ENCODE measurements at regions not wholly inside any gene's neighbourhood (a gene's known extent, or its start where the extent isn't known, plus 50 kb on each side); places are given as distances from the start of the nearest gene placed in this dataset.

- no peak for TF ChIP-seq CTCF (IDR thresholded peaks at IDR 0.05; ENCODE audit: low read depth, low read length, missing input control)
- no peak for TF ChIP-seq ZBTB33 (IDR thresholded peaks at IDR 0.05)
- TF ChIP-seq, protein P1, sequence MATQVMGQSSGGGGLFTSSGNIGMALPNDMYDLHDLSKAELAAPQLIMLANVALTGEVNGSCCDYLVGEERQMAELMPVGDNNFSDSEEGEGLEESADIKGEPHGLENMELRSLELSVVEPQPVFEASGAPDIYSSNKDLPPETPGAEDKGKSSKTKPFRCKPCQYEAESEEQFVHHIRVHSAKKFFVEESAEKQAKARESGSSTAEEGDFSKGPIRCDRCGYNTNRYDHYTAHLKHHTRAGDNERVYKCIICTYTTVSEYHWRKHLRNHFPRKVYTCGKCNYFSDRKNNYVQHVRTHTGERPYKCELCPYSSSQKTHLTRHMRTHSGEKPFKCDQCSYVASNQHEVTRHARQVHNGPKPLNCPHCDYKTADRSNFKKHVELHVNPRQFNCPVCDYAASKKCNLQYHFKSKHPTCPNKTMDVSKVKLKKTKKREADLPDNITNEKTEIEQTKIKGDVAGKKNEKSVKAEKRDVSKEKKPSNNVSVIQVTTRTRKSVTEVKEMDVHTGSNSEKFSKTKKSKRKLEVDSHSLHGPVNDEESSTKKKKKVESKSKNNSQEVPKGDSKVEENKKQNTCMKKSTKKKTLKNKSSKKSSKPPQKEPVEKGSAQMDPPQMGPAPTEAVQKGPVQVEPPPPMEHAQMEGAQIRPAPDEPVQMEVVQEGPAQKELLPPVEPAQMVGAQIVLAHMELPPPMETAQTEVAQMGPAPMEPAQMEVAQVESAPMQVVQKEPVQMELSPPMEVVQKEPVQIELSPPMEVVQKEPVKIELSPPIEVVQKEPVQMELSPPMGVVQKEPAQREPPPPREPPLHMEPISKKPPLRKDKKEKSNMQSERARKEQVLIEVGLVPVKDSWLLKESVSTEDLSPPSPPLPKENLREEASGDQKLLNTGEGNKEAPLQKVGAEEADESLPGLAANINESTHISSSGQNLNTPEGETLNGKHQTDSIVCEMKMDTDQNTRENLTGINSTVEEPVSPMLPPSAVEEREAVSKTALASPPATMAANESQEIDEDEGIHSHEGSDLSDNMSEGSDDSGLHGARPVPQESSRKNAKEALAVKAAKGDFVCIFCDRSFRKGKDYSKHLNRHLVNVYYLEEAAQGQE (IDR thresholded peaks at IDR 0.05), result no peak
- TF ChIP-seq RAD21 (IDR thresholded peaks at IDR 0.05), result no peak
- TF ChIP-seq, protein P2, sequence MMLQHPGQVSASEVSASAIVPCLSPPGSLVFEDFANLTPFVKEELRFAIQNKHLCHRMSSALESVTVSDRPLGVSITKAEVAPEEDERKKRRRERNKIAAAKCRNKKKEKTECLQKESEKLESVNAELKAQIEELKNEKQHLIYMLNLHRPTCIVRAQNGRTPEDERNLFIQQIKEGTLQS (IDR thresholded peaks at IDR 0.05), result no peak
- no peak for TF ChIP-seq HNF4A (conservative IDR thresholded peaks at IDR 0.05)
Observed at GRCh38 chr6:40268614-40269013, 318.6 kb downstream of the LRFN2 start.
